Endodermal cell (in vitro differentiated cells): ENCODE measurements at regions not wholly inside any gene's neighbourhood (a gene's known extent, or its start where the extent isn't known, plus 50 kb on each side); places are given as distances from the start of the nearest gene placed in this dataset.
A peak's percentile ranks its signal among the peaks of the same experiment; 100 is the strongest.
"Not testable (repeated sequence)": the region's sequence is repeated elsewhere in the genome, so short reads cannot be mapped to it uniquely, and the experiment has no call there.

Experiments
- DNase-seq: peaks from one replicate; pipeline ENCODE4 v3.0.0-alpha.2; 2017
- H3K27ac ChIP-seq: 2 replicates; pipeline ENCODE4 v1.5.1; 2013; ENCODE audit warnings: mild to moderate bottlenecking, low read depth, low read length, moderate library complexity
- H3K27me3 ChIP-seq: 2 replicates; pipeline ENCODE4 v1.6.1; 2013; ENCODE audit warnings: mild to moderate bottlenecking, low read length, moderate library complexity; ENCODE audit not compliant: insufficient read depth, control insufficient read depth, poor library complexity, severe bottlenecking
- H3K36me3 ChIP-seq: 2 replicates; pipeline ENCODE4 v1.7.0; 2013; ENCODE audit warnings: mild to moderate bottlenecking, low read length, moderate library complexity; ENCODE audit not compliant: control insufficient read depth, insufficient read depth
- H3K4me1 ChIP-seq: one replicate; pipeline ENCODE4 v1.7.0; 2013; ENCODE audit warnings: low read length; ENCODE audit not compliant: control insufficient read depth, insufficient read depth
- H3K4me3 ChIP-seq: 2 replicates; pipeline ENCODE4 v1.5.1; 2013; ENCODE audit warnings: mild to moderate bottlenecking, low read length, moderate library complexity
- H3K9ac ChIP-seq: 2 replicates; pipeline ENCODE4 v1.6.1; 2013; ENCODE audit warnings: mild to moderate bottlenecking, low read length, moderate library complexity; ENCODE audit not compliant: poor library complexity, severe bottlenecking; ENCODE audit errors: extremely low read depth
- H3K9me3 ChIP-seq: 2 replicates; pipeline ENCODE4 v1.6.1; 2013; ENCODE audit warnings: mild to moderate bottlenecking, low read length, moderate library complexity; ENCODE audit not compliant: control insufficient read depth
- H3K27ac Mint-ChIP-seq: 2 replicates; pipeline ENCODE4 v1.8.0; 2020; ENCODE audit warnings: mixed read lengths
- H3K27me3 Mint-ChIP-seq: 2 replicates; pipeline ENCODE4 v1.8.0; 2021; ENCODE audit warnings: mild to moderate bottlenecking, mixed read lengths; ENCODE audit not compliant: insufficient read depth
- H3K36me3 Mint-ChIP-seq: 2 replicates; pipeline ENCODE4 v1.8.0; 2020; ENCODE audit warnings: low read depth, mixed read lengths
- H3K4me1 Mint-ChIP-seq: 2 replicates; pipeline ENCODE4 v1.8.0; 2020; ENCODE audit warnings: mixed read lengths
- H3K4me3 Mint-ChIP-seq: 2 replicates; pipeline ENCODE4 v1.8.0; 2020; ENCODE audit warnings: mild to moderate bottlenecking, moderate library complexity, mixed read lengths
- H3K9me3 Mint-ChIP-seq: 2 replicates; pipeline ENCODE4 v1.8.0; 2020; ENCODE audit warnings: mild to moderate bottlenecking, mixed read lengths
- CTCF ChIP-seq: fragments of 200-600 bp; sonication (generic); conservative IDR thresholded peaks from 2 replicates; pipeline ENCODE4 v1.5.0; 2021; ENCODE audit warnings: antibody characterized with exemption, mild to moderate bottlenecking
- WGBS, 2 experiments: methylation state at CpG; one replicate each; pipeline versions ENCODE4 v1.1.5 to v1.1.7; 2013; ENCODE audit warnings: missing lambda C conversion rate in 2 of 2, mixed read lengths in 1 of 2; ENCODE audit not compliant: insufficient coverage in 1 of 2, insufficient read length in 1 of 2; 5-methylcytosine and 5-hydroxymethylcytosine counted together

GRCh38 chr9:135192686-135193085 lies 105.2 kb downstream of the OLFM1 start:
- no peak for DNase-seq
- Mint-ChIP-seq H3K27ac (no peak overlapping the region), H3K9me3 (no peaks in the 10 kb centered on the region), H3K36me3 (no peaks in the 10 kb centered on the region), H3K4me1 (peaks cover 3% of the 10 kb centered on the region), H3K4me3 (no peak overlapping the region), H3K27me3 (peaks cover 6% of the 10 kb centered on the region)
- Histone ChIP-seq H3K4me3 (no peak overlapping the region), H3K36me3 (no peaks in the 10 kb centered on the region), H3K4me1 (no peaks in the 10 kb centered on the region), H3K27me3 (peaks cover 9% of the 10 kb centered on the region), H3K9me3 (no peaks in the 10 kb centered on the region), H3K27ac (no peak overlapping the region), H3K9ac (no peak overlapping the region)
- WGBS, 2 experiments, result 93 to 100% methylated on average over 6 to 18 of the region's 18 CpGs
- no peak for TF ChIP-seq CTCF

- H3K4me1 Mint-ChIP-seq, H3K9ac ChIP-seq, H3K4me1 ChIP-seq, H3K36me3 ChIP-seq, DNase-seq, H3K9me3 ChIP-seq, H3K9me3 Mint-ChIP-seq, H3K27ac ChIP-seq, H3K36me3 Mint-ChIP-seq, H3K4me3 Mint-ChIP-seq, H3K27ac Mint-ChIP-seq, H3K4me3 ChIP-seq: not testable (repeated sequence)
- peaks cover 26% of the 10 kb centered on the region for H3K27me3 Mint-ChIP-seq
- WGBS, 2 experiments, result 82 to 100% methylated on average over 5 to 7 of the region's 7 CpGs
- peaks cover 10% of the 10 kb centered on the region for H3K27me3 ChIP-seq
Observed at GRCh38 chr9:135195975-135196374, 108.5 kb downstream of the OLFM1 start.

- DNase-seq, result no peak
- peaks cover 26% of the 10 kb centered on the region for H3K27me3 Mint-ChIP-seq
- Histone ChIP-seq H3K4me3 (no peak overlapping the region), H3K36me3 (no peaks in the 10 kb centered on the region), H3K27ac (no peak overlapping the region), H3K9me3 (no peaks in the 10 kb centered on the region), H3K9ac (no peak overlapping the region), H3K27me3 (peaks cover 10% of the 10 kb centered on the region), H3K4me1 (no peaks in the 10 kb centered on the region)
- H3K4me1 Mint-ChIP-seq, result peaks cover 8% of the 10 kb centered on the region
- no peaks in the 10 kb centered on the region for H3K36me3 Mint-ChIP-seq
- WGBS, 2 experiments, result 96 to 100% methylated on average over 1 of the region's 1 CpG
- H3K9me3 Mint-ChIP-seq, result peaks cover 5% of the 10 kb centered on the region
- H3K4me3 Mint-ChIP-seq, result no peak overlapping the region
- TF ChIP-seq CTCF, result no peak
- no peak overlapping the region for H3K27ac Mint-ChIP-seq
Observed at GRCh38 chr9:135196474-135196873, 109.0 kb downstream of the OLFM1 start.

- H3K36me3 ChIP-seq, result no peaks in the 10 kb centered on the region
- 73 to 78% methylated on average over 3 to 15 of the region's 15 CpGs for WGBS, 2 experiments
- DNase-seq, result no peak
- Mint-ChIP-seq H3K4me1 (peaks cover 8% of the 10 kb centered on the region), H3K36me3 (no peaks in the 10 kb centered on the region), H3K27ac (no peak overlapping the region), H3K9me3 (peaks cover 5% of the 10 kb centered on the region), H3K27me3 (peaks cover 26% of the 10 kb centered on the region), H3K4me3 (no peak overlapping the region)
- H3K4me1 ChIP-seq, result no peaks in the 10 kb centered on the region
- peak overlapping the region; percentile 31 for H3K27ac ChIP-seq
- no peaks in the 10 kb centered on the region for H3K9me3 ChIP-seq
- peak; percentile 20 for TF ChIP-seq CTCF
- no peak overlapping the region for H3K4me3 ChIP-seq
- H3K27me3 ChIP-seq, result peaks cover 10% of the 10 kb centered on the region
- H3K9ac ChIP-seq, result no peak overlapping the region
Observed at GRCh38 chr9:135198144-135198543, 110.7 kb downstream of the OLFM1 start.
